Fibroblast of mammary gland (primary cell): ENCODE measurements at regions not wholly inside any gene's neighbourhood (a gene's known extent, or its start where the extent isn't known, plus 50 kb on each side); places are given as distances from the start of the nearest gene placed in this dataset.

Experiments
- DNase-seq: peaks from one replicate; pipeline ENCODE4 v3.0.0-alpha.2; 2010; ENCODE audit warnings: low read depth
- H3K4me3 ChIP-seq: 2 replicates; pipeline ENCODE4 v1.5.1; 2011; ENCODE audit warnings: low read depth, mild to moderate bottlenecking, low read length, moderate library complexity; ENCODE audit not compliant: control insufficient read depth
- CTCF ChIP-seq: conservative IDR thresholded peaks from 2 replicates; pipeline ENCODE4 v1.5.1; 2011; ENCODE audit warnings: low read depth, low read length, inconsistent platforms; ENCODE audit not compliant: control insufficient read depth, insufficient read depth

- H3K4me3 ChIP-seq, result no peak overlapping the region
- DNase-seq, result no peak
- TF ChIP-seq CTCF, result no peak
Measured at GRCh38 chr9:25225938-25226760, 452.1 kb downstream of the TUSC1 start.

GRCh38 chr9:25224996-25225395 is 453.2 kb downstream of the TUSC1 start:
- DNase-seq, result no peak
- TF ChIP-seq CTCF, result no peak
- no peak overlapping the region for H3K4me3 ChIP-seq

- no peak for DNase-seq
- no peak for TF ChIP-seq CTCF
Measured at GRCh38 chr9:25224309-25224708, 453.9 kb downstream of the TUSC1 start.

GRCh38 chr9:25212361-25212760 is 465.9 kb downstream of the TUSC1 start:
- no peak for TF ChIP-seq CTCF
- no peak overlapping the region for H3K4me3 ChIP-seq
- no peak for DNase-seq

More at GRCh38 chr9:25224309-25224708, 453.9 kb downstream of the TUSC1 start:
- H3K4me3 ChIP-seq, result no peak overlapping the region

- TF ChIP-seq CTCF, result no peak
- no peak overlapping the region for H3K4me3 ChIP-seq
- no peak for DNase-seq
Measured at GRCh38 chr9:25207402-25208195, 470.6 kb downstream of the TUSC1 start.

- no peak overlapping the region for H3K4me3 ChIP-seq
- TF ChIP-seq CTCF, result no peak
- DNase-seq, result no peak
Measured at GRCh38 chr9:25206027-25206426, 472.2 kb downstream of the TUSC1 start.
